ENCODE measurements at regions not wholly inside any gene's neighbourhood (a gene's known extent, or its start where the extent isn't known, plus 50 kb on each side); places are given as distances from the start of the nearest gene placed in this dataset.
"Not testable (repeated sequence)": the region's sequence is repeated elsewhere in the genome, so short reads cannot be mapped to it uniquely, and the experiment has no call there.

- DNase-seq: no peak
Measured at GRCh38 chr11:69887841-69888427, 68.7 kb upstream of the FGF3 start.

GRCh38 chr11:69888483-69889181, 69.4 kb upstream of the FGF3 start:
- DNase-seq: peak; percentile 71

- DNase-seq: no peak
Measured at GRCh38 chr11:69889400-69890318, 70.4 kb upstream of the FGF3 start.

- DNase-seq: no peak
Measured at GRCh38 chr11:69890476-69890875, 71.3 kb upstream of the FGF3 start.

- DNase-seq: no peak
Measured at GRCh38 chr11:69891421-69892236, 72.4 kb upstream of the FGF3 start.

GRCh38 chr11:69892237-69892985, 73.2 kb upstream of the FGF3 start:
- DNase-seq: no peak

- no peak for DNase-seq
Measured at GRCh38 chr11:69892986-69893555, 73.9 kb upstream of the FGF3 start.

GRCh38 chr11:69893631-69894030, 74.4 kb upstream of the FGF3 start:
- DNase-seq: no peak

GRCh38 chr11:69894181-69894611, 75.0 kb upstream of the FGF3 start:
- DNase-seq: no peak

- no peak for DNase-seq
Measured at GRCh38 chr11:69894648-69895047, 75.4 kb upstream of the FGF3 start.

- DNase-seq: no peak
Measured at GRCh38 chr11:69896250-69896649, 77.0 kb upstream of the FGF3 start.

GRCh38 chr11:69898123-69898522, 78.9 kb upstream of the FGF3 start:
- no peak for DNase-seq

GRCh38 chr11:69899957-69900821, 81.0 kb upstream of the FGF3 start:
- DNase-seq: no peak

- not testable (repeated sequence) for DNase-seq
Measured at GRCh38 chr11:69900822-69901302, 81.6 kb upstream of the FGF3 start.

- DNase-seq: no peak
Measured at GRCh38 chr11:69902337-69902736, 83.1 kb upstream of the FGF3 start.

GRCh38 chr11:69903211-69903610, 84.0 kb upstream of the FGF3 start:
- no peak for DNase-seq

- DNase-seq: no peak
Measured at GRCh38 chr11:69904161-69904973, 85.2 kb upstream of the FGF3 start.

- no peak for DNase-seq
Measured at GRCh38 chr11:69904974-69905535, 85.8 kb upstream of the FGF3 start.

All from suppressor macrophage treated with lipopolysaccharide for 4 hours (primary cell).